OCI-LY7 (cell line): ENCODE measurements at regions not wholly inside any gene's neighbourhood (a gene's known extent, or its start where the extent isn't known, plus 50 kb on each side); places are given as distances from the start of the nearest gene placed in this dataset.

Source experiments
- BruUV-seq: library from RNA; stranded (reverse); fragments of 400-500 nt; replicated peaks from 2 replicates; lab custom pipeline; 2021; lab: Mats Ljungman, UMichigan
- CTCF ChIA-PET: fragments of 300-600 bp; sonication (Branson Sonifier 250); formaldehyde crosslinking; loops from one replicate; lab custom pipeline; 2022; ENCODE audit warnings: antibody characterized with exemption; ENCODE audit not compliant: unreplicated experiment; lab: Charles Lee
- POLR2A ChIA-PET: fragments of 300-600 bp; sonication (Branson Sonifier 250); formaldehyde crosslinking; loops from one replicate; lab custom pipeline; 2022; ENCODE audit warnings: antibody characterized with exemption; lab: Charles Lee
- DNase-seq: peaks from one replicate; pipeline ENCODE4 v3.0.0-alpha.2; 2015; ENCODE audit warnings: low spot score
- H2AFZ ChIP-seq: fragments of 200-600 bp; sonication (generic), shearing (Covaris generic); 2 replicates; pipeline ENCODE4 v1.6.1; 2014; ENCODE audit warnings: mild to moderate bottlenecking, antibody characterized with exemption, low read length, moderate library complexity
- H3K27ac ChIP-seq: fragments of 200-600 bp; sonication (generic); 2 replicates; pipeline ENCODE4 v1.5.1; 2014; ENCODE audit warnings: mixed run types, low read depth, mild to moderate bottlenecking, moderate library complexity, low read length, inconsistent platforms; ENCODE audit not compliant: poor library complexity, severe bottlenecking
- H3K36me3 ChIP-seq: fragments of 200-600 bp; sonication (generic); 2 replicates; pipeline ENCODE4 v1.6.1; 2014; ENCODE audit warnings: mild to moderate bottlenecking, antibody characterized with exemption, low read length, moderate library complexity, mixed read lengths; ENCODE audit not compliant: insufficient read depth
- H3K4me1 ChIP-seq: fragments of 200-600 bp; sonication (generic); 2 replicates; pipeline ENCODE4 v1.5.1; 2014; ENCODE audit warnings: mild to moderate bottlenecking, low read length; ENCODE audit not compliant: insufficient read depth, poor library complexity, severe bottlenecking
- H3K4me2 ChIP-seq: fragments of 200-600 bp; sonication (generic); 2 replicates; pipeline ENCODE4 v1.6.1; 2014; ENCODE audit warnings: mild to moderate bottlenecking, low read length
- H3K4me3 ChIP-seq: fragments of 200-600 bp; sonication (generic); 2 replicates; pipeline ENCODE4 v1.5.1; 2014; ENCODE audit warnings: mild to moderate bottlenecking, low read depth, low read length; ENCODE audit not compliant: poor library complexity, severe bottlenecking
- H3K79me2 ChIP-seq: fragments of 200-600 bp; sonication (generic); 2 replicates; pipeline ENCODE4 v1.6.1; 2016; ENCODE audit warnings: low read depth, mild to moderate bottlenecking, low read length, moderate library complexity, mixed read lengths; ENCODE audit not compliant: insufficient read depth
- H3K9me2 ChIP-seq: fragments of 200-600 bp; sonication (generic); 2 replicates; pipeline ENCODE4 v1.6.1; 2016; ENCODE audit warnings: mild to moderate bottlenecking, low read length, mixed read lengths; ENCODE audit not compliant: insufficient read depth
- H3K9me3 ChIP-seq: fragments of 200-600 bp; sonication (generic); 2 replicates; pipeline ENCODE4 v1.6.1; 2014; ENCODE audit warnings: mild to moderate bottlenecking, mixed run types, low read length, mixed read lengths
- H4K20me1 ChIP-seq: fragments of 200-600 bp; sonication (generic); 2 replicates; pipeline ENCODE4 v1.6.1; 2014; ENCODE audit warnings: mild to moderate bottlenecking, antibody characterized with exemption, low read length, moderate library complexity, mixed read lengths; ENCODE audit not compliant: insufficient read depth
- CTCF ChIP-seq: fragments of 200-600 bp; sonication (generic); conservative IDR thresholded peaks from 2 replicates; pipeline ENCODE4 v1.5.1; 2014; ENCODE audit warnings: mild to moderate bottlenecking, antibody characterized with exemption, low read length, moderate library complexity, mixed read lengths
- EZH2phosphoT487 ChIP-seq: fragments of 200-600 bp; sonication (generic); IDR thresholded peaks from 2 replicates; pipeline ENCODE4 v1.6.1; 2018; ENCODE audit warnings: low read depth, borderline replicate concordance, mild to moderate bottlenecking, mixed run types, antibody characterized with exemption, low read length, moderate library complexity, mixed read lengths
- intact Hi-C: fragments of 100-400 bp; cut with micrococcal nuclease; formaldehyde crosslinking; loops from one replicate; pipeline ENCODE4 v1.10.0; 2022; ENCODE audit not compliant: unreplicated experiment

GRCh38 chr12:90368081-90368480, 586.9 kb downstream of the CCER1 start:
- intact Hi-C loops = no loop called here
- H3K9me2 ChIP-seq = no peaks in the 10 kb centered on the region
- no peaks in the 10 kb centered on the region for H3K79me2 ChIP-seq
- H4K20me1 ChIP-seq = no peaks in the 10 kb centered on the region
- H3K4me3 ChIP-seq = no peak overlapping the region
- H3K27ac ChIP-seq = no peak overlapping the region
- no peak overlapping the region for H3K4me2 ChIP-seq
- no peaks in the 10 kb centered on the region for H3K36me3 ChIP-seq
- H3K4me1 ChIP-seq = no peaks in the 10 kb centered on the region
- ChIA-PET POLR2A (interaction anchor here (1.1 kb wide), 1 partner anchor 38 kb away, joined by 4 read pairs; no protein-coding TSS in a partner anchor), CTCF (no interaction called here)
- no peak overlapping the region for H2AFZ ChIP-seq
- no peak for TF ChIP-seq EZH2phosphoT487
- TF ChIP-seq CTCF = no peak
- no peaks in the 10 kb centered on the region for H3K9me3 ChIP-seq
- BruUV-seq = no TSS peak
- no peak for DNase-seq

GRCh38 chr12:90366286-90366685, 588.7 kb downstream of the CCER1 start:
- ChIA-PET CTCF (no interaction called here), POLR2A (no interaction called here)
- H3K27ac ChIP-seq = no peak overlapping the region
- DNase-seq = no peak
- TF ChIP-seq EZH2phosphoT487 (no peak), CTCF (no peak)
- H4K20me1 ChIP-seq = no peaks in the 10 kb centered on the region
- H3K4me2 ChIP-seq = no peak overlapping the region
- H3K9me3 ChIP-seq = no peaks in the 10 kb centered on the region
- H3K36me3 ChIP-seq = no peaks in the 10 kb centered on the region
- H3K79me2 ChIP-seq = no peaks in the 10 kb centered on the region
- H3K9me2 ChIP-seq = no peaks in the 10 kb centered on the region
- intact Hi-C loops = no loop called here
- no peak overlapping the region for H2AFZ ChIP-seq
- H3K4me3 ChIP-seq = no peak overlapping the region
- H3K4me1 ChIP-seq = no peaks in the 10 kb centered on the region
- no TSS peak for BruUV-seq

GRCh38 chr12:90360300-90360699, 594.7 kb downstream of the CCER1 start:
- Histone ChIP-seq H3K27ac (no peak overlapping the region), H3K4me3 (no peak overlapping the region), H3K79me2 (no peaks in the 10 kb centered on the region), H4K20me1 (no peaks in the 10 kb centered on the region), H2AFZ (no peak overlapping the region), H3K9me3 (no peaks in the 10 kb centered on the region), H3K4me1 (no peaks in the 10 kb centered on the region), H3K4me2 (no peak overlapping the region), H3K36me3 (no peaks in the 10 kb centered on the region), H3K9me2 (no peaks in the 10 kb centered on the region)
- CTCF ChIA-PET = interaction anchor here (1.0 kb wide), 1 partner anchor 12 kb away, joined by 3 read pairs; no protein-coding TSS in a partner anchor
- no peak for DNase-seq
- no peak for TF ChIP-seq EZH2phosphoT487
- no peak for TF ChIP-seq CTCF
- intact Hi-C loops = no loop called here
- POLR2A ChIA-PET = interaction anchor here (0.7 to 0.9 kb wide), 2 partner anchors 8 to 9 kb away, joined by 3 to 8 read pairs; no protein-coding TSS in a partner anchor
- BruUV-seq = no TSS peak
